Muscle of leg (tissue), 3 donors: ENCODE measurements at regions not wholly inside any gene's neighbourhood (a gene's known extent, or its start where the extent isn't known, plus 50 kb on each side); places are given as distances from the start of the nearest gene placed in this dataset.

Source experiments
- DNase-seq: peaks from one replicate; pipeline ENCODE4 v3.0.0; 2013
- H3K27ac ChIP-seq: one replicate; pipeline ENCODE4 v1.5.1; 2013; ENCODE audit warnings: mild to moderate bottlenecking, low read length, control low read depth
- H3K27me3 ChIP-seq: one replicate; pipeline ENCODE4 v1.6.1; 2013; ENCODE audit warnings: low read length; ENCODE audit not compliant: control insufficient read depth, insufficient read depth
- H3K36me3 ChIP-seq: one replicate; pipeline ENCODE4 v1.6.1; 2013; ENCODE audit warnings: low read length; ENCODE audit not compliant: control insufficient read depth, insufficient read depth
- H3K4me1 ChIP-seq: one replicate; pipeline ENCODE4 v1.6.1; 2013; ENCODE audit warnings: low read length; ENCODE audit not compliant: control insufficient read depth, insufficient read depth
- H3K4me3 ChIP-seq: one replicate; pipeline ENCODE4 v1.5.1; 2013; ENCODE audit warnings: low read length, control low read depth
- H3K9me3 ChIP-seq: replicated peaks from 2 replicates; pipeline ENCODE4 v1.6.1; 2013; ENCODE audit warnings: low read depth, low read length; ENCODE audit not compliant: control insufficient read depth
- WGBS: methylation state at CpG from one replicate; pipeline ENCODE4 v1.1.5; 2013; ENCODE audit warnings: missing lambda C conversion rate; ENCODE audit not compliant: insufficient coverage; 5-methylcytosine and 5-hydroxymethylcytosine counted together

DNA sequence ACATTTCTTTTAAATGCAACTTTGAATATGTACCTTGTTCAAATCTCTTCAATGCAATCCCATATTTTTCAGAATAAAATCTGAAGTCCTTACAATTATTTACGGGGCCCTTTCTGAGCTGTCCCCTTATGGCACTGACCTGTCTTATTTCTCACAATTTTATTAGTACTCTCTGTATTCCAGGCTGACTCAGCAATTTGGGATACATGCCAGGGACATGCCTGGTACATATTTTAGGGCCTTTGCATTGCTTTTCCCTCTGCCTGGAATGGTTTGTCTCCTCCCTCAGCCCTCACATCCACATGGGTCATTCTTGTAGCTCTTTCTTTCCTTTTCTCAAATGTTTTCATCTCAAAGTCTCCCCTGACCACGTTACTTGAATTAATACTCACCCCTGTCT, 172.2 kb upstream of the TECRL start:
- no peaks in the 10 kb centered on the region for H3K4me1 ChIP-seq
- H3K36me3 ChIP-seq: no peaks in the 10 kb centered on the region
- DNase-seq: no peak
- H3K27ac ChIP-seq: no peak overlapping the region
- H3K4me3 ChIP-seq: no peak overlapping the region
- no peaks in the 10 kb centered on the region for H3K27me3 ChIP-seq
- H3K9me3 ChIP-seq: no peaks in the 10 kb centered on the region
- 100% methylated on average over 1 of the region's 2 CpGs for WGBS

DNA sequence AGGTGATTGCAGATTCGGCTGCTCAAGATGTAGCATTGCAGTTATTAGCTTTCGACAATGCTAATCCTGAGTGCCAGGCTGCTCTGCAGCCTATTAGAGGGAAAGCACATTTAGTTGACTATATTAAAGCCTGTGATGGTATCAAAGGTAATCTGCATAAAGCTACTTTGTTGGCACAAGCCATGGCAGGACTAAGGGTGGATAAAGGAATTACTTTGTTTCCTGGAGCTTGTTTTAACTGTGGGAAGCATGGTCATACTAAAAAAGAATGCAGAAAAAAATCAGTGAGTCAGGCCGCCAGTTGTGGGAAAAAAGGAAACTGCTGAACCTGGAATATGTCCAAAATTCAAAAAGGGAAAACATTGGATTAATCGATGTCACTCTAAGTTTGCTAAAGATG, 154.9 kb upstream of the TECRL start:
- Histone ChIP-seq H3K36me3 (no peaks in the 10 kb centered on the region), H3K27me3 (no peaks in the 10 kb centered on the region), H3K4me3 (no peak overlapping the region), H3K9me3 (no peaks in the 10 kb centered on the region), H3K4me1 (peaks cover 2% of the 10 kb centered on the region), H3K27ac (no peak overlapping the region)
- no peak for DNase-seq
- WGBS: 31% methylated on average over 3 of the region's 4 CpGs

DNA sequence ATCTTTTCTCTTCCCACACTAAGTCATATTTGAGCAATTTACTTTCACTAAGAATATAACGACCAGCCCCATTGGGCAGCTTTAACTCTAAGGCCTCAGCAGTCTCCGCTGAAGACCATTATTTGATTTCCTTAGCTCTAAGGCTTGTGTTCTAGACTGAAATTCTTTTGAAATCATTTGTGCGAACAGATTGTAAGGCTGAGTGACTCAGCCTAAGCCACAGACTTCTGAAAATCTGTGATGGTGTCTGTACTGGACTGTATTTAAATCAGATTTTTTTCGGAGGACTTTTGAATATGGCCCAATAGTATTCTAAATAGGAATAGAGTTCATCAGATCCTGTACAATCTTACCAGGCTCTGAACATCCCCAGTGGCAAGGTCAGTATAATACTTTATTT, 150.3 kb upstream of the TECRL start:
- Histone ChIP-seq H3K4me1 (peaks cover 2% of the 10 kb centered on the region), H3K36me3 (no peaks in the 10 kb centered on the region), H3K4me3 (no peak overlapping the region), H3K9me3 (no peaks in the 10 kb centered on the region), H3K27me3 (no peaks in the 10 kb centered on the region), H3K27ac (no peak overlapping the region)
- 100% methylated on average over 1 of the region's 4 CpGs for WGBS
- no peak for DNase-seq

DNA sequence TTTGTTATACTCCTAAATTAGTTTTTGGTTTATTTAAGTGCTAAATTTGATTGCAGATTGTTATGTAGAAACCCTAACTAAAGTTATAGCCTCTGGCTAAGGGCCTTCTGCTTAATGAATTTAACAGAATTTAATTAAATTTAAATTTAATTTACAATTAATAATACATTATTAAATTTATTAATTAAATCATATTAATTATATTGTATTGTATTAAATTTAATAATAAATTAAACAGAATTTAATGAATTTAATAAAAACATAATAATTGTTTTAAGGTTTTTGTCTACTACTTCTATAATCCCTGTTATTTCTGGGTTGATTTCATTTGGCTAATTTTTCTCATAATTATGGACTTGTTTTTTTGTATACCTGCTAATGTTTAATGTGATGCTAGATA, 141.9 kb upstream of the TECRL start:
- Histone ChIP-seq H3K4me1 (no peaks in the 10 kb centered on the region), H3K9me3 (no peaks in the 10 kb centered on the region), H3K27me3 (no peaks in the 10 kb centered on the region), H3K4me3 (no peak overlapping the region), H3K36me3 (no peaks in the 10 kb centered on the region), H3K27ac (no peak overlapping the region)
- no peak for DNase-seq

DNA sequence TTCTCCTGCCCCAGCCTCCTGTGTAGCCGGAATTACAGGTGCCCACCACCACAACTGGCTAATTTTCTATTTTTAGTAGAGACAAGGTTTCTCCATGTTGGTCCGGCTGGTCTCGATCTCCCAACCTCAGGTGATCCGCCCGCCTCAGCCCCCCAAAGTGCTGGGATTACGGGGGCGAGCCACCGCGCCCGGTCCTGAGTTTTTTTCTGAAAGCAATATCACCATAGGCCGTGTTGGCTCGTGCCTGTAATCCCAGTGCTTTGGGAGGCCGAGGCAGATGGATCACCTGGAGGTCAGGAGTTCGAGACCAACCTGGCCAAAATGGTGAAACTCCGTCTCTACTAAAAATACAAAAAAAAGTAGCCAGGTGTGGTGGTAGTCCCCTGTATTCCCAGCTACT, 136.3 kb upstream of the TECRL start:
- Histone ChIP-seq H3K4me3 (no peak overlapping the region), H3K36me3 (no peaks in the 10 kb centered on the region), H3K27ac (no peak overlapping the region), H3K9me3 (no peaks in the 10 kb centered on the region), H3K4me1 (no peaks in the 10 kb centered on the region), H3K27me3 (no peaks in the 10 kb centered on the region)
- WGBS: 94% methylated on average over 11 of the region's 15 CpGs
- DNase-seq: no peak

DNA sequence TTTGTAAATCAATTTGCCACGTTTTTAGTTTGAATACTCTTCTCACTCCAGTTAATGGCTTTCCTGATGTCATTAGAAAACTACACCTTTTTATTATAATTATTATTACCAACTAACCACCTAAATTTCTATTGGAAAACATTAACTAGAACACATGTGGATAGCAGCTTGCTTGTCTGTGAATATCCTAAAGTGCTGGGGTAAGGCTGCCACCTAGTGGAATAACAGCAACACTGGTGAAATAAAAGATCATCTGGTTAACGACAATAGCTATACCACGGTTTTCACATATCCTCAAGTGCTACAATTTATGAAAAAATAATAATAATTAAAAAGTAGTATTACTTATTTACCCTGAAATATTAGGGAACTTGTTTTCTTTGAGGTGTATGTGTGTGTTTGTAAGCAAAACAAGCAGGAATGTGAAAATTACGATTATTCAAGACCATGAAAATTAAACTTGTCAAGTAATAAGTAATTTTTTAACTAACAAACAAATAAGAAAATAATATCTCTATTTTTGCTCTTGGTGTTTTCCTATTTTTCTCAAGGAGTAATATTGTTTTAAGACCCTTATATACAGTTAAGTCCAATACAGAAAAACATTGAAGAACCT, 130.1 kb upstream of the TECRL start:
- Histone ChIP-seq H3K36me3 (no peaks in the 10 kb centered on the region), H3K4me1 (no peaks in the 10 kb centered on the region), H3K4me3 (no peak overlapping the region), H3K27ac (no peak overlapping the region), H3K9me3 (no peaks in the 10 kb centered on the region), H3K27me3 (no peaks in the 10 kb centered on the region)
- DNase-seq: peak; percentile 81
- no CpG with 5 or more reads among the region's 4 CpGs for WGBS

DNA sequence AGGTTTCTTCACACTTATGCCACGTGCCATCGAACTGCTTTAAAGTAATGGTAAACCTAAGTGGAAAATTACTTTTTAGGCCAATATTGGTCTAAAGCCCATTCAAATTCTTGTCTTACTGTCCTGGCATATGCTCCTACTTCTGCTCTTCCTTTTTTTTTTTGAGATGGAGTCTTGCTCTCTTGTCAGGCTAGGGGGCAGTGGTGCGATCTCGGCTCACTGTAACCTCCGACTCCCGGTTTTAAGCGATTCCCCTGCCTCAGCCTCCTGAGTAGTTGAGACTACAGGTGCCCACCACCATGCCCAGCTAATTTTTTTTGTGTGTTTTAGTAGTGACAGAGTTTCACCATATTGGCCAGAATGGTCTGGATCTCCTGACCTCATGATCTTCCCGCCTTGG, 129.0 kb upstream of the TECRL start:
- DNase-seq: peak; percentile 3
- no CpG with 5 or more reads among the region's 8 CpGs for WGBS
- H3K36me3 ChIP-seq: no peaks in the 10 kb centered on the region
- no peaks in the 10 kb centered on the region for H3K4me1 ChIP-seq
- no peak overlapping the region for H3K4me3 ChIP-seq
- no peaks in the 10 kb centered on the region for H3K9me3 ChIP-seq
- H3K27me3 ChIP-seq: no peaks in the 10 kb centered on the region
- no peak overlapping the region for H3K27ac ChIP-seq

DNA sequence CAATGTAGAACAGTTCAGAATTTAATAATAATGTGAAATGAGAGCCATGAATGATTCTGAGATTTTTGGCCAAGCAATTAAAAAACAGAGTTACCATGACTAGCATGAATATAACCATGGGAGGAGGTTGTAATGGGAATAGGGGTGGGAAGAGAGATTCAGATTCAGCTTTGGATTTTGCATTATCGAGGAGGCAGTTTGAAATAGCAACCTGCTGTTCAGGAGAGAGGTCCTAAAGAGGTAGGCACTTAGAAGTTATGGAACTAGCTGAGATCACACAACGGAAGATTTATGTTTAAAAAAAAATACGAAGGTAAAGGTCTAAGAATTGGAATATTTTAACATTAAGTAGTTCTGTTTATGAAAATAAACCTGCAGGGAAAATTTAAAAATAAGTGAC, 124.4 kb upstream of the TECRL start:
- Histone ChIP-seq H3K4me1 (no peaks in the 10 kb centered on the region), H3K4me3 (no peak overlapping the region), H3K27me3 (no peaks in the 10 kb centered on the region), H3K36me3 (no peaks in the 10 kb centered on the region), H3K9me3 (no peaks in the 10 kb centered on the region), H3K27ac (no peak overlapping the region)
- WGBS: 89% methylated on average over 3 of the region's 3 CpGs
- DNase-seq: no peak

DNA sequence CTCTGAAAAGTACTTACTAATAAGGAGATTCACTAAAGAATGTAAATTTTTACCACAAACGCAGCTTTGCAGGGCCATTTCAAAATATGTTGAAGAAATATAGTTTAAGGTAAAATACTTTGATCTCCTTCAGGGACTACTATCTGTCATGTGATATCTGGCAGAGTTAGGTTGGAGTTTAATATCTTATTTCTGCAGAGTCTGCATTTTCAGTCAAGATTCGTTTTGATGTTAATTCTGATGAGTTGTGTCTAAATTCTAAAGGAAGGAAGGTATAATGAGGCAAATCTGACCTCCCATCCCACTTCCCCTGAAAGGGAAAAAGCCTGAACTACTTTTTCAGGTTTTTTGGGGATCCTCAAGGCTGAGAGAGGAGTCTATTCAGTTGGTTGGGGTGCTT, 123.9 kb upstream of the TECRL start:
- no CpG with 5 or more reads among the region's 2 CpGs for WGBS
- H3K4me3 ChIP-seq: no peak overlapping the region

DNA sequence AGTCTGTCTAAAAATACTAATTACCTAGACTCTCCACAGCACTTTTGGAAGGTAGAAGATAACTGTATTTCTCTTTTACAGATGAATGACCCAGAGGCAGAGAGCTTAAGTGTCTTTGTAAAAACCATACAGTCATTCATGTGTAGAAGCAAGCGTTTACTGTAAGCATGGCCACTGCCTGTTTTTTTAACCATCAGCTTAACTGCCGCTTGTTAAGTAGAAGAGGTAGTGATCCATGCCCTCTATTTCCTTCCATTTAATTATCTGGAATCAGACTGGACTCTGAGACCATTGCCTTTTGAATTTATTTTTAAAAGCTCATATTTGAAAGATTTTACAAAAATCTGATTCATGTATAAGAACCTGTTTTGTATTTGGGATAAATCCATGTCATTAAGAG, 111.2 kb upstream of the TECRL start:
- WGBS: no CpG with 5 or more reads among the region's 2 CpGs
- H3K27me3 ChIP-seq: no peaks in the 10 kb centered on the region
- no peaks in the 10 kb centered on the region for H3K4me1 ChIP-seq
- H3K27ac ChIP-seq: no peak overlapping the region
- H3K4me3 ChIP-seq: no peak overlapping the region
- DNase-seq: no peak
- no peaks in the 10 kb centered on the region for H3K36me3 ChIP-seq
- no peaks in the 10 kb centered on the region for H3K9me3 ChIP-seq

More for the DNA sequence above, 123.9 kb upstream of the TECRL start:
- Histone ChIP-seq H3K9me3 (no peaks in the 10 kb centered on the region), H3K4me1 (no peaks in the 10 kb centered on the region), H3K27me3 (no peaks in the 10 kb centered on the region), H3K27ac (no peak overlapping the region), H3K36me3 (no peaks in the 10 kb centered on the region)
- no peak for DNase-seq

DNA sequence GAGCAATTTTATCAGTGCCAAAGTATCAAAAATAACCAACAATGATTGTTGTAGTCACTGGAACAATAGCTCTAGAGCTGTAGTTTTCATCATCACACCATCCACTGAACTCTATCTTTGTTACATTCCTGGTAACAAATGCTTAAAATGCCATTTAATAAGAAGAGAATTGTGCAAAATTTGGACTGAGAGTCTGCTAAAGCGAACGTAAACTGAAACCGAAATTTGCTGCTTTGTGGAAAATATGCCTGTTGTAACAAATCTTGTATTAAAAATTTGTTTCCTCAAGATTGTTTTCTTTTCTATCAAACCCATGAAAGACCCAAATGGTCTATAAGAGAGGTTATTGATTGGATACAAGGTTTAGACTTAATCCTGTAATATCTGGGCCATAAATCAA, 109.3 kb upstream of the TECRL start:
- H3K4me1 ChIP-seq: no peaks in the 10 kb centered on the region
- no peaks in the 10 kb centered on the region for H3K36me3 ChIP-seq
- DNase-seq: no peak
- no peaks in the 10 kb centered on the region for H3K27me3 ChIP-seq
- WGBS: no CpG with 5 or more reads among the region's 3 CpGs
- H3K9me3 ChIP-seq: no peaks in the 10 kb centered on the region
- H3K27ac ChIP-seq: no peak overlapping the region
- H3K4me3 ChIP-seq: no peak overlapping the region
